ENCODE measurements at regions not wholly inside any gene's neighbourhood (a gene's known extent, or its start where the extent isn't known, plus 50 kb on each side); places are given as distances from the start of the nearest gene placed in this dataset.
A peak's percentile ranks its signal among the peaks of the same experiment; 100 is the strongest.

GRCh38 chr1:214935258-214935657, 147.3 kb upstream of the KCNK2 start:
- no peaks in the 10 kb centered on the region for H3K79me1 ChIP-seq (ENCODE audit: low read depth in 1 of 2, low read length in 2 of 2)
- no peak overlapping the region for H3K14ac ChIP-seq (replicated peaks; ENCODE audit: low read depth, low read length)
- H3K23ac ChIP-seq (ENCODE audit: low read depth, low read length) = no peak overlapping the region
- POLR2A ChIA-PET (ENCODE audit: unreplicated experiment) = interaction anchor here (0.6 kb wide), 1 partner anchor 122 kb away, joined by 12 read pairs; no protein-coding TSS in a partner anchor
- no peak for ATAC-seq (ENCODE audit: low read depth)
- DNase-seq = no peak
- WGBS, 2 experiments (ENCODE audit: extremely low coverage in 2 of 2, insufficient read length in 1 of 2) = no CpG with 5 or more reads among the region's 1 CpG
- in situ Hi-C loops (cut with MboI; ENCODE audit: low sequenced_read_pairs) = no loop called here
- H3K9me3 ChIP-seq (ENCODE audit: control insufficient read depth, insufficient read depth, low read length) = no peaks in the 10 kb centered on the region
- H3K4me1 ChIP-seq (ENCODE audit: control insufficient read depth, insufficient read depth, low read length) = no peaks in the 10 kb centered on the region
- peak overlapping the region; percentile 78; the same call in 1 of the 2 replicates for H3K18ac ChIP-seq (ENCODE audit: low read depth, low read length)
- no peaks in the 10 kb centered on the region for H3K9me1 ChIP-seq (ENCODE audit: insufficient read depth, low read length)
- H4K20me1 ChIP-seq (ENCODE audit: insufficient read depth, low read length) = no peaks in the 10 kb centered on the region
- H2BK120ac ChIP-seq (ENCODE audit: low read depth, low read length) = no peak overlapping the region
- H3K27ac ChIP-seq (ENCODE audit: insufficient read depth, low read length) = no peak overlapping the region
- H3K27me3 ChIP-seq (ENCODE audit: control insufficient read depth, insufficient read depth, low read length) = no peaks in the 10 kb centered on the region
- H3K9ac ChIP-seq (ENCODE audit: low read depth, low read length) = no peak overlapping the region
- no peak overlapping the region for H2BK5ac ChIP-seq (ENCODE audit: low read depth, low read length, poor library complexity, severe bottlenecking)
- no peak overlapping the region for H3K4me2 ChIP-seq (ENCODE audit: low read depth, low read length)
- H3K4ac ChIP-seq (ENCODE audit: low read depth, low read length) = no peak overlapping the region
- H4K5ac ChIP-seq (ENCODE audit: low read depth, low read length) = no peak overlapping the region
- BruUV-seq (replicated peaks) = no TSS peak
- no peak overlapping the region for H3K56ac ChIP-seq (ENCODE audit: extremely low read depth, insufficient read depth, low read length)
- no peak for TF ChIP-seq RCOR1 (IDR thresholded peaks at IDR 0.05; ENCODE audit: insufficient replicate concordance, low read length)
- TF ChIP-seq RAD21 (IDR thresholded peaks at IDR 0.05; ENCODE audit: low read length) = no peak
- no peak for TF ChIP-seq USF2 (IDR thresholded peaks at IDR 0.05; ENCODE audit: low read depth, low read length)
- no peak for TF ChIP-seq BHLHE40 (IDR thresholded peaks at IDR 0.05; ENCODE audit: low read depth, low read length)
- no peak for TF ChIP-seq SMC3 (IDR thresholded peaks at IDR 0.05; ENCODE audit: low read depth, low read length)
- H2BK15ac ChIP-seq (ENCODE audit: low read depth, low read length) = no peak overlapping the region
- no peak overlapping the region for H4K91ac ChIP-seq (ENCODE audit: insufficient read depth, low read depth, low read length)
- no peak overlapping the region for H3K4me3 ChIP-seq (ENCODE audit: insufficient read depth, low read depth, low read length)
- H2BK20ac ChIP-seq (ENCODE audit: low read depth, low read length) = no peak overlapping the region
- CTCF ChIA-PET = interaction anchor here (0.7 kb wide), 1 partner anchor 126 kb away, joined by 5 read pairs; no protein-coding TSS in a partner anchor
- dilution Hi-C loops (cut with HindIII; ENCODE audit: low sequenced_read_pairs, unreplicated experiment) = no loop called here
- no peak overlapping the region for H2AFZ ChIP-seq (replicated peaks; ENCODE audit: low read length, poor library complexity)
- H2AK9ac ChIP-seq (replicated peaks; ENCODE audit: low read depth, low read length, poor library complexity) = no peak overlapping the region
- no peak overlapping the region for H2AK5ac ChIP-seq (ENCODE audit: low read depth, low read length)
- intact Hi-C loops (cut with micrococcal nuclease) = no loop called here
- no peaks in the 10 kb centered on the region for H3K36me3 ChIP-seq (ENCODE audit: control insufficient read depth, insufficient read depth, low read length)
- H4K8ac ChIP-seq (ENCODE audit: low read depth in 2 of 2, low read length in 2 of 2) = no peak overlapping the region

Measured in IMR-90 (cell line).